Inflammatory macrophage treated with lipopolysaccharide for 4 hours (primary cell): ENCODE measurements at regions not wholly inside any gene's neighbourhood (a gene's known extent, or its start where the extent isn't known, plus 50 kb on each side); places are given as distances from the start of the nearest gene placed in this dataset.
"Not testable (repeated sequence)": the region's sequence is repeated elsewhere in the genome, so short reads cannot be mapped to it uniquely, and the experiment has no call there.

Source experiments
- DNase-seq: peaks from one replicate; pipeline ENCODE4 v3.0.0-alpha.2; 2020

GRCh38 chr4:188578657-188579056, 439.4 kb downstream of the TRIML1 start:
- DNase-seq: no peak

- DNase-seq: no peak
These were observed 456.8 kb downstream of the TRIML1 start for GRCh38 chr4:188596021-188596420.

- no peak for DNase-seq
These were observed 464.4 kb downstream of the TRIML1 start for GRCh38 chr4:188603646-188604045.

- DNase-seq: no peak
These were observed 467.4 kb downstream of the TRIML1 start for GRCh38 chr4:188606635-188607034.

- no peak for DNase-seq
These were observed 471.9 kb downstream of the TRIML1 start for GRCh38 chr4:188611143-188611542.

GRCh38 chr4:188612659-188613058, 473.4 kb downstream of the TRIML1 start:
- DNase-seq: no peak

GRCh38 chr4:188613976-188614375, 474.7 kb downstream of the TRIML1 start:
- DNase-seq: no peak

- no peak for DNase-seq
These were observed 480.4 kb downstream of the TRIML1 start for GRCh38 chr4:188619456-188620149.

GRCh38 chr4:188620608-188621007, 481.4 kb downstream of the TRIML1 start:
- no peak for DNase-seq

- no peak for DNase-seq
These were observed 484.1 kb downstream of the TRIML1 start for GRCh38 chr4:188623314-188623854.

GRCh38 chr4:188624370-188624769, 485.1 kb downstream of the TRIML1 start:
- no peak for DNase-seq

- DNase-seq: no peak
These were observed 488.7 kb downstream of the TRIML1 start for GRCh38 chr4:188627892-188628291.

GRCh38 chr4:188639479-188640100, 500.3 kb downstream of the TRIML1 start:
- no peak for DNase-seq

GRCh38 chr4:188647820-188648370, 508.7 kb downstream of the TRIML1 start:
- no peak for DNase-seq

GRCh38 chr4:188649635-188650034, 510.4 kb downstream of the TRIML1 start:
- no peak for DNase-seq

- DNase-seq: no peak
These were observed 511.3 kb downstream of the TRIML1 start for GRCh38 chr4:188650516-188650915.

GRCh38 chr4:188657365-188657764, 518.1 kb downstream of the TRIML1 start:
- DNase-seq: no peak

- DNase-seq: no peak
These were observed 519.8 kb downstream of the TRIML1 start for GRCh38 chr4:188658958-188659522.

- DNase-seq: no peak
These were observed 521.6 kb downstream of the TRIML1 start for GRCh38 chr4:188660796-188661195.

- no peak for DNase-seq
These were observed 522.3 kb downstream of the TRIML1 start for GRCh38 chr4:188661502-188661901.

GRCh38 chr4:188663369-188663768, 524.1 kb downstream of the TRIML1 start:
- DNase-seq: no peak

GRCh38 chr4:188665491-188666457, 526.5 kb downstream of the TRIML1 start:
- no peak for DNase-seq

- not testable (repeated sequence) for DNase-seq
These were observed 539.5 kb downstream of the TRIML1 start for GRCh38 chr4:188678691-188679090.
